GM12878 (cell line): ENCODE measurements at regions not wholly inside any gene's neighbourhood (a gene's known extent, or its start where the extent isn't known, plus 50 kb on each side); places are given as distances from the start of the nearest gene placed in this dataset.

Experiments used
- ATAC-seq: fragments of 200-7000 bp; cut with Tn5 transposase; 3 replicates; pipeline ENCODE4 v1.9.1; 2020; ENCODE audit warnings: mild to moderate bottlenecking, moderate library complexity
- BruUV-seq: library from RNA; stranded (reverse); fragments of 400-500 nt; replicated peaks from 2 replicates; lab custom pipeline; 2021; lab: Mats Ljungman, UMichigan
- CTCF ChIA-PET: fragments of 300-600 bp; sonication (Branson Sonifier 250); formaldehyde crosslinking; extraction: SDS; loops from one replicate; lab custom pipeline; 2021; ENCODE audit warnings: inconsistent platforms; lab: Yijun Ruan, JAX
- POLR2A ChIA-PET: fragments of 350-600 bp; formaldehyde crosslinking; extraction: SDS; loops from one replicate; lab custom pipeline; 2021; ENCODE audit warnings: inconsistent platforms; lab: Charles Lee
- RAD21 ChIA-PET: fragments of 300-600 bp; sonication (Branson Sonifier 250); formaldehyde crosslinking; loops from one replicate; lab custom pipeline; 2023; ENCODE audit warnings: antibody characterized with exemption; ENCODE audit not compliant: unreplicated experiment; lab: Charles Lee
- SMC1A ChIA-PET: fragments of 300-600 bp; sonication (Branson Sonifier 250); formaldehyde crosslinking; loops from one replicate; lab custom pipeline; 2023; ENCODE audit not compliant: unreplicated experiment, uncharacterized antibody; lab: Charles Lee
- DNase-seq: peaks from one replicate; pipeline ENCODE4 v3.0.0-alpha.2; 2011; ENCODE audit warnings: low read depth, low spot score
- FAIRE-seq: peaks from 3 replicates; lab custom pipeline; 2011; peaks lifted over from hg19 to GRCh38; lab: Jason Lieb, UNC
- H2AFZ ChIP-seq: 2 replicates; pipeline ENCODE4 v1.6.0; 2011; ENCODE audit warnings: low read depth, low read length, control low read depth; ENCODE audit not compliant: control insufficient read depth
- H3K27ac ChIP-seq: 2 replicates; pipeline ENCODE4 v1.5.1; 2011; ENCODE audit warnings: control low read depth; ENCODE audit not compliant: control insufficient read depth, insufficient read depth
- H3K27me3 ChIP-seq, 2 experiments: replicated peaks in 1 of 2; 2 replicates each; pipeline versions ENCODE4 v1.6.0 to v1.6.1; 2011; ENCODE audit warnings: low read length in 1 of 2; ENCODE audit not compliant: control insufficient read depth in 2 of 2, insufficient read depth in 2 of 2
- H3K36me3 ChIP-seq, 2 experiments: 2 replicates each; pipeline ENCODE4 v1.5.1; 2011; ENCODE audit warnings: low read length in 1 of 2; ENCODE audit not compliant: control insufficient read depth in 2 of 2, insufficient read depth in 2 of 2
- H3K4me1 ChIP-seq: 2 replicates; pipeline ENCODE4 v1.6.1; 2011; ENCODE audit warnings: mild to moderate bottlenecking, low read length, moderate library complexity, mixed read lengths; ENCODE audit not compliant: control insufficient read depth, insufficient read depth
- H3K4me2 ChIP-seq: 2 replicates; pipeline ENCODE4 v1.6.0; 2011; ENCODE audit warnings: control low read depth; ENCODE audit not compliant: control insufficient read depth, insufficient read depth
- H3K4me3 ChIP-seq: fragments of 200-600 bp; sonication (generic); 2 replicates; pipeline ENCODE4 v1.5.1; 2016
- H3K79me2 ChIP-seq: 2 replicates; pipeline ENCODE4 v1.6.0; 2011; ENCODE audit warnings: low read length; ENCODE audit not compliant: control insufficient read depth, insufficient read depth
- H3K9ac ChIP-seq: 2 replicates; pipeline ENCODE4 v1.8.0; 2011; ENCODE audit warnings: low read length, control low read depth, mixed read lengths; ENCODE audit not compliant: control insufficient read depth, insufficient read depth
- H3K9me3 ChIP-seq: replicated peaks from 3 replicates; pipeline ENCODE4 v1.5.1; 2011; ENCODE audit warnings: mild to moderate bottlenecking, low read length; ENCODE audit not compliant: control insufficient read depth, insufficient read depth
- H4K20me1 ChIP-seq: 2 replicates; pipeline ENCODE4 v1.6.0; 2011; ENCODE audit not compliant: control insufficient read depth, insufficient read depth
- EP300 ChIP-seq, 2 experiments: fragments of 150-350 bp in 1 of 2; IDR thresholded peaks; 2 replicates each; pipeline ENCODE4 v1.6.1; 2011 to 2012; ENCODE audit warnings: low read depth in 2 of 2, low read length in 2 of 2, borderline replicate concordance in 1 of 2, improper control_type of control experiment in 1 of 2, inconsistent platforms in 1 of 2; ENCODE audit not compliant: control insufficient read depth in 1 of 2
- RAD21 ChIP-seq: IDR thresholded peaks from 2 replicates; pipeline ENCODE4 v1.6.1; 2011; ENCODE audit warnings: mild to moderate bottlenecking, low read depth, low read length, moderate library complexity; ENCODE audit not compliant: insufficient read depth
- RFX5 ChIP-seq: IDR thresholded peaks from 2 replicates; pipeline ENCODE4 v1.6.1; 2011; ENCODE audit warnings: low read depth, low read length, improper control_type of control experiment
- SMARCA5 ChIP-seq: fragments of 450-650 bp; IDR thresholded peaks from 2 replicates; pipeline ENCODE4 v1.6.1; 2017; ENCODE audit warnings: mild to moderate bottlenecking
- SRF ChIP-seq, 2 experiments: IDR thresholded peaks; 2 replicates each; pipeline ENCODE4 v1.6.1; 2011; ENCODE audit warnings: low read depth in 2 of 2, low read length in 2 of 2, mild to moderate bottlenecking in 1 of 2, moderate library complexity in 1 of 2
- SUPT20H ChIP-seq: IDR thresholded peaks from 2 replicates; pipeline ENCODE4 v1.6.1; 2011; ENCODE audit warnings: low read depth, mild to moderate bottlenecking, low read length, moderate library complexity, borderline replicate concordance; ENCODE audit not compliant: control insufficient read depth
- WRNIP1 ChIP-seq: IDR thresholded peaks from 2 replicates; pipeline ENCODE4 v1.6.1; 2011; ENCODE audit warnings: low read depth, low read length, improper control_type of control experiment, borderline replicate concordance
- WGBS: methylation state at CpG from one replicate; pipeline ENCODE4 v1.1.6; 2016; ENCODE audit warnings: low lambda C conversion rate; ENCODE audit not compliant: insufficient replicate concordance, insufficient coverage; ENCODE audit errors: missing lambda C conversion rate; 5-methylcytosine and 5-hydroxymethylcytosine counted together
- in situ Hi-C: fragments of 300-500 bp; cut with MboI; formaldehyde crosslinking; loops from 9 replicates; pipeline ENCODE4 v1.14.3; 2018; ENCODE audit warnings: mixed read lengths
- intact Hi-C: fragments of 100-400 bp; cut with micrococcal nuclease; formaldehyde crosslinking; loops from one replicate; pipeline ENCODE4 v1.14.2; 2022; ENCODE audit not compliant: unreplicated experiment
- TF ChIP-seq, protein P1 (sequence below): IDR thresholded peaks from 2 replicates; pipeline ENCODE4 v1.6.1; 2012; ENCODE audit warnings: low read depth, low read length, improper control_type of control experiment
- TF ChIP-seq, protein P2 (sequence below): fragments of 450-650 bp; conservative IDR thresholded peaks from 2 replicates; pipeline ENCODE4 v1.6.1; 2017; ENCODE audit warnings: mild to moderate bottlenecking, moderate library complexity

- H3K9ac ChIP-seq: no peak overlapping the region
- ChIA-PET CTCF (no interaction called here), RAD21 (no interaction called here), POLR2A (no interaction called here), SMC1A (no interaction called here)
- in situ Hi-C loops: no loop called here
- H2AFZ ChIP-seq: no peak overlapping the region
- intact Hi-C loops: no loop called here
- peaks cover 0 to 2% of the 10 kb centered on the region in 2 experiments; a peak in 1 of 4 replicates for H3K27me3 ChIP-seq
- DNase-seq: no peak
- H4K20me1 ChIP-seq: no peaks in the 10 kb centered on the region
- H3K4me3 ChIP-seq: no peak overlapping the region
- H3K79me2 ChIP-seq: no peaks in the 10 kb centered on the region
- no peak for FAIRE-seq
- no peaks in the 10 kb centered on the region for H3K4me1 ChIP-seq
- ATAC-seq: no peak
- H3K9me3 ChIP-seq: no peaks in the 10 kb centered on the region
- no peaks in the 10 kb centered on the region for H3K36me3 ChIP-seq
- BruUV-seq: no TSS peak
- no peak overlapping the region for H3K4me2 ChIP-seq
- no peak overlapping the region for H3K27ac ChIP-seq
- TF ChIP-seq RAD21: no peak
- TF ChIP-seq EP300 (IDR thresholded peaks at IDR 0.05; ENCODE audit: borderline replicate concordance in 1 of 2, control insufficient read depth in 1 of 2, low read depth in 2 of 2, low read length in 2 of 2): no peak
- no peak for TF ChIP-seq SMARCA5
- TF ChIP-seq, protein P1, sequence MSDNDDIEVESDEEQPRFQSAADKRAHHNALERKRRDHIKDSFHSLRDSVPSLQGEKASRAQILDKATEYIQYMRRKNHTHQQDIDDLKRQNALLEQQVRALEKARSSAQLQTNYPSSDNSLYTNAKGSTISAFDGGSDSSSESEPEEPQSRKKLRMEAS: no peak
- no peak for TF ChIP-seq RFX5
- no peak for TF ChIP-seq SUPT20H
- TF ChIP-seq, protein P2, sequence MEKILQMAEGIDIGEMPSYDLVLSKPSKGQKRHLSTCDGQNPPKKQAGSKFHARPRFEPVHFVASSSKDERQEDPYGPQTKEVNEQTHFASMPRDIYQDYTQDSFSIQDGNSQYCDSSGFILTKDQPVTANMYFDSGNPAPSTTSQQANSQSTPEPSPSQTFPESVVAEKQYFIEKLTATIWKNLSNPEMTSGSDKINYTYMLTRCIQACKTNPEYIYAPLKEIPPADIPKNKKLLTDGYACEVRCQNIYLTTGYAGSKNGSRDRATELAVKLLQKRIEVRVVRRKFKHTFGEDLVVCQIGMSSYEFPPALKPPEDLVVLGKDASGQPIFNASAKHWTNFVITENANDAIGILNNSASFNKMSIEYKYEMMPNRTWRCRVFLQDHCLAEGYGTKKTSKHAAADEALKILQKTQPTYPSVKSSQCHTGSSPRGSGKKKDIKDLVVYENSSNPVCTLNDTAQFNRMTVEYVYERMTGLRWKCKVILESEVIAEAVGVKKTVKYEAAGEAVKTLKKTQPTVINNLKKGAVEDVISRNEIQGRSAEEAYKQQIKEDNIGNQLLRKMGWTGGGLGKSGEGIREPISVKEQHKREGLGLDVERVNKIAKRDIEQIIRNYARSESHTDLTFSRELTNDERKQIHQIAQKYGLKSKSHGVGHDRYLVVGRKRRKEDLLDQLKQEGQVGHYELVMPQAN: no peak
- TF ChIP-seq WRNIP1: no peak
- no peak for TF ChIP-seq SRF (IDR thresholded peaks at IDR 0.05; ENCODE audit: low read depth in 2 of 2, low read length in 2 of 2)
- WGBS: 36% methylated on average over 2 of the region's 2 CpGs
Measured at GRCh38 chr1:115555446-115555845, 86.3 kb upstream of the VANGL1 start.
